ENCODE measurements at regions not wholly inside any gene's neighbourhood (a gene's known extent, or its start where the extent isn't known, plus 50 kb on each side); places are given as distances from the start of the nearest gene placed in this dataset.
A peak's percentile ranks its signal among the peaks of the same experiment; 100 is the strongest.

DNA sequence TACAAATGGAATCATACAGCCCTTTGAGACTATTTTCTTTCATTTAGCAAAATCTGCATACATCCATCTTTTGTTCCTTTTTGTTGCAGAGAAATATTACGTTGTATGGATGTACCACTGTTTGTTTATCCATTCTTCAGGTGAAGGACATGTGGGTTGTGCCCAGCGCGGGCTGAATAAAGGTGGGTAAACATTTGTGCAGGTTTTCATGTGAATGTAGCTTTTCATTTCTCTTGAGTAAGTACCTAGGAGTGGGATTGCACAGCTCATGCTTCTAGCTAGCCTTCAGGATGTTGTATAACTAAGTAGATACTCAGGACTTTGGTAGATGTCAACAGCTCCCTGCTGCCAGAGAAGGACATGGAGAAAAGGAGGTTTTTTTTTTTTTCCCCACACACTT, 50.6 kb upstream of the SPRED2 start (continued):
- no peak for TF ChIP-seq SOX13 (IDR thresholded peaks at IDR 0.05)
- TF ChIP-seq SOX13 (CRISPR knock-in tag; conservative IDR thresholded peaks at IDR 0.05 in 1 of 2, IDR thresholded peaks at IDR 0.05 in 1 of 2), result peak in 1 of 2 experiments; percentile 93; a peak in 2 of 4 replicates
- TF ChIP-seq SALL1 (CRISPR knock-in tag; IDR thresholded peaks at IDR 0.05), result peak; percentile 72; the same call in 1 of the 2 replicates
- TF ChIP-seq, protein P1, sequence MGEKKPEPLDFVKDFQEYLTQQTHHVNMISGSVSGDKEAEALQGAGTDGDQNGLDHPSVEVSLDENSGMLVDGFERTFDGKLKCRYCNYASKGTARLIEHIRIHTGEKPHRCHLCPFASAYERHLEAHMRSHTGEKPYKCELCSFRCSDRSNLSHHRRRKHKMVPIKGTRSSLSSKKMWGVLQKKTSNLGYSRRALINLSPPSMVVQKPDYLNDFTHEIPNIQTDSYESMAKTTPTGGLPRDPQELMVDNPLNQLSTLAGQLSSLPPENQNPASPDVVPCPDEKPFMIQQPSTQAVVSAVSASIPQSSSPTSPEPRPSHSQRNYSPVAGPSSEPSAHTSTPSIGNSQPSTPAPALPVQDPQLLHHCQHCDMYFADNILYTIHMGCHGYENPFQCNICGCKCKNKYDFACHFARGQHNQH (CRISPR knock-in tag; IDR thresholded peaks at IDR 0.05), result no peak; the same call in 1 of the 2 replicates
- TF ChIP-seq SRSF1 (optimal IDR thresholded peaks at IDR 0.05; ENCODE audit: low read depth, low read length), result no peak
- no peak for TF ChIP-seq ZNF839 (CRISPR knock-in tag; IDR thresholded peaks at IDR 0.05; ENCODE audit: borderline replicate concordance)
- TF ChIP-seq PLRG1 (conservative IDR thresholded peaks at IDR 0.05), result no peak
- TF ChIP-seq TAF1 (CRISPR knock-in tag; IDR thresholded peaks at IDR 0.05), result no peak
- peak; percentile 20; the same call in 1 of the 2 replicates for TF ChIP-seq ZNF124 (CRISPR knock-in tag; IDR thresholded peaks at IDR 0.05)
- TF ChIP-seq, protein P2, sequence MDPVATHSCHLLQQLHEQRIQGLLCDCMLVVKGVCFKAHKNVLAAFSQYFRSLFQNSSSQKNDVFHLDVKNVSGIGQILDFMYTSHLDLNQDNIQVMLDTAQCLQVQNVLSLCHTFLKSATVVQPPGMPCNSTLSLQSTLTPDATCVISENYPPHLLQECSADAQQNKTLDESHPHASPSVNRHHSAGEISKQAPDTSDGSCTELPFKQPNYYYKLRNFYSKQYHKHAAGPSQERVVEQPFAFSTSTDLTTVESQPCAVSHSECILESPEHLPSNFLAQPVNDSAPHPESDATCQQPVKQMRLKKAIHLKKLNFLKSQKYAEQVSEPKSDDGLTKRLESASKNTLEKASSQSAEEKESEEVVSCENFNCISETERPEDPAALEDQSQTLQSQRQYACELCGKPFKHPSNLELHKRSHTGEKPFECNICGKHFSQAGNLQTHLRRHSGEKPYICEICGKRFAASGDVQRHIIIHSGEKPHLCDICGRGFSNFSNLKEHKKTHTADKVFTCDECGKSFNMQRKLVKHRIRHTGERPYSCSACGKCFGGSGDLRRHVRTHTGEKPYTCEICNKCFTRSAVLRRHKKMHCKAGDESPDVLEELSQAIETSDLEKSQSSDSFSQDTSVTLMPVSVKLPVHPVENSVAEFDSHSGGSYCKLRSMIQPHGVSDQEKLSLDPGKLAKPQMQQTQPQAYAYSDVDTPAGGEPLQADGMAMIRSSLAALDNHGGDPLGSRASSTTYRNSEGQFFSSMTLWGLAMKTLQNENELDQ (CRISPR knock-in tag; IDR thresholded peaks at IDR 0.05; ENCODE audit: borderline replicate concordance), result no peak
- TF ChIP-seq ZNF552 (CRISPR knock-in tag; IDR thresholded peaks at IDR 0.05; ENCODE audit: borderline replicate concordance), result no peak
- TF ChIP-seq ZNF251 (CRISPR knock-in tag; IDR thresholded peaks at IDR 0.05), result no peak
- TF ChIP-seq, protein P3, sequence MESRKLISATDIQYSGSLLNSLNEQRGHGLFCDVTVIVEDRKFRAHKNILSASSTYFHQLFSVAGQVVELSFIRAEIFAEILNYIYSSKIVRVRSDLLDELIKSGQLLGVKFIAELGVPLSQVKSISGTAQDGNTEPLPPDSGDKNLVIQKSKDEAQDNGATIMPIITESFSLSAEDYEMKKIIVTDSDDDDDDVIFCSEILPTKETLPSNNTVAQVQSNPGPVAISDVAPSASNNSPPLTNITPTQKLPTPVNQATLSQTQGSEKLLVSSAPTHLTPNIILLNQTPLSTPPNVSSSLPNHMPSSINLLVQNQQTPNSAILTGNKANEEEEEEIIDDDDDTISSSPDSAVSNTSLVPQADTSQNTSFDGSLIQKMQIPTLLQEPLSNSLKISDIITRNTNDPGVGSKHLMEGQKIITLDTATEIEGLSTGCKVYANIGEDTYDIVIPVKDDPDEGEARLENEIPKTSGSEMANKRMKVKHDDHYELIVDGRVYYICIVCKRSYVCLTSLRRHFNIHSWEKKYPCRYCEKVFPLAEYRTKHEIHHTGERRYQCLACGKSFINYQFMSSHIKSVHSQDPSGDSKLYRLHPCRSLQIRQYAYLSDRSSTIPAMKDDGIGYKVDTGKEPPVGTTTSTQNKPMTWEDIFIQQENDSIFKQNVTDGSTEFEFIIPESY (CRISPR knock-in tag; IDR thresholded peaks at IDR 0.05), result no peak
- TF ChIP-seq ZFX (CRISPR knock-in tag; IDR thresholded peaks at IDR 0.05; ENCODE audit: low read depth), result no peak
- TF ChIP-seq KLF12 (CRISPR knock-in tag; IDR thresholded peaks at IDR 0.05; ENCODE audit: borderline replicate concordance), result 0 out of 2 replicates have a peak, but pooled peaks have one; percentile 42
- no peak for TF ChIP-seq DNMT1 (CRISPR knock-in tag; IDR thresholded peaks at IDR 0.05)
- TF ChIP-seq JUN (CRISPR knock-in tag; IDR thresholded peaks at IDR 0.05), result no peak
- TF ChIP-seq, protein P4, sequence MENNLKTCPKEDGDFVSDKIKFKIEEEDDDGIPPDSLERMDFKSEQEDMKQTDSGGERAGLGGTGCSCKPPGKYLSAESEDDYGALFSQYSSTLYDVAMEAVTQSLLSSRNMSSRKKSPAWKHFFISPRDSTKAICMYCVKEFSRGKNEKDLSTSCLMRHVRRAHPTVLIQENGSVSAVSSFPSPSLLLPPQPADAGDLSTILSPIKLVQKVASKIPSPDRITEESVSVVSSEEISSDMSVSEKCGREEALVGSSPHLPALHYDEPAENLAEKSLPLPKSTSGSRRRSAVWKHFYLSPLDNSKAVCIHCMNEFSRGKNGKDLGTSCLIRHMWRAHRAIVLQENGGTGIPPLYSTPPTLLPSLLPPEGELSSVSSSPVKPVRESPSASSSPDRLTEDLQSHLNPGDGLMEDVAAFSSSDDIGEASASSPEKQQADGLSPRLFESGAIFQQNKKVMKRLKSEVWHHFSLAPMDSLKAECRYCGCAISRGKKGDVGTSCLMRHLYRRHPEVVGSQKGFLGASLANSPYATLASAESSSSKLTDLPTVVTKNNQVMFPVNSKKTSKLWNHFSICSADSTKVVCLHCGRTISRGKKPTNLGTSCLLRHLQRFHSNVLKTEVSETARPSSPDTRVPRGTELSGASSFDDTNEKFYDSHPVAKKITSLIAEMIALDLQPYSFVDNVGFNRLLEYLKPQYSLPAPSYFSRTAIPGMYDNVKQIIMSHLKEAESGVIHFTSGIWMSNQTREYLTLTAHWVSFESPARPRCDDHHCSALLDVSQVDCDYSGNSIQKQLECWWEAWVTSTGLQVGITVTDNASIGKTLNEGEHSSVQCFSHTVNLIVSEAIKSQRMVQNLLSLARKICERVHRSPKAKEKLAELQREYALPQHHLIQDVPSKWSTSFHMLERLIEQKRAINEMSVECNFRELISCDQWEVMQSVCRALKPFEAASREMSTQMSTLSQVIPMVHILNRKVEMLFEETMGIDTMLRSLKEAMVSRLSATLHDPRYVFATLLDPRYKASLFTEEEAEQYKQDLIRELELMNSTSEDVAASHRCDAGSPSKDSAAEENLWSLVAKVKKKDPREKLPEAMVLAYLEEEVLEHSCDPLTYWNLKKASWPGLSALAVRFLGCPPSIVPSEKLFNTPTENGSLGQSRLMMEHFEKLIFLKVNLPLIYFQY (CRISPR knock-in tag; IDR thresholded peaks at IDR 0.05; ENCODE audit: borderline replicate concordance), result 0 out of 2 replicates have a peak, but pooled peaks have one; percentile 28
- TF ChIP-seq GTF3A (CRISPR knock-in tag; conservative IDR thresholded peaks at IDR 0.05), result no peak
- TF ChIP-seq, protein P5, sequence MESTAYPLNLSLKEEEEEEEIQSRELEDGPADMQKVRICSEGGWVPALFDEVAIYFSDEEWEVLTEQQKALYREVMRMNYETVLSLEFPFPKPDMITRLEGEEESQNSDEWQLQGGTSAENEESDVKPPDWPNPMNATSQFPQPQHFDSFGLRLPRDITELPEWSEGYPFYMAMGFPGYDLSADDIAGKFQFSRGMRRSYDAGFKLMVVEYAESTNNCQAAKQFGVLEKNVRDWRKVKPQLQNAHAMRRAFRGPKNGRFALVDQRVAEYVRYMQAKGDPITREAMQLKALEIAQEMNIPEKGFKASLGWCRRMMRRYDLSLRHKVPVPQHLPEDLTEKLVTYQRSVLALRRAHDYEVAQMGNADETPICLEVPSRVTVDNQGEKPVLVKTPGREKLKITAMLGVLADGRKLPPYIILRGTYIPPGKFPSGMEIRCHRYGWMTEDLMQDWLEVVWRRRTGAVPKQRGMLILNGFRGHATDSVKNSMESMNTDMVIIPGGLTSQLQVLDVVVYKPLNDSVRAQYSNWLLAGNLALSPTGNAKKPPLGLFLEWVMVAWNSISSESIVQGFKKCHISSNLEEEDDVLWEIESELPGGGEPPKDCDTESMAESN (CRISPR knock-in tag; conservative IDR thresholded peaks at IDR 0.05), result 0 out of 2 replicates have a peak, but pooled peaks have one; percentile 24
